DND-41 (cell line): ENCODE measurements at regions not wholly inside any gene's neighbourhood (a gene's known extent, or its start where the extent isn't known, plus 50 kb on each side); places are given as distances from the start of the nearest gene placed in this dataset.

Experiments
- CTCF ChIP-seq: IDR thresholded peaks from 2 replicates; pipeline ENCODE4 v1.5.1; 2012; ENCODE audit warnings: borderline replicate concordance, low read length, moderate library complexity, mild to moderate bottlenecking; ENCODE audit not compliant: poor library complexity, severe bottlenecking; ENCODE audit errors: extremely low read depth
- EZH2 ChIP-seq: IDR thresholded peaks from 3 replicates; pipeline ENCODE4 v1.6.1; 2012; ENCODE audit warnings: borderline replicate concordance, low read depth, mild to moderate bottlenecking, moderate library complexity, low read length, inconsistent platforms; ENCODE audit not compliant: severe bottlenecking

DNA sequence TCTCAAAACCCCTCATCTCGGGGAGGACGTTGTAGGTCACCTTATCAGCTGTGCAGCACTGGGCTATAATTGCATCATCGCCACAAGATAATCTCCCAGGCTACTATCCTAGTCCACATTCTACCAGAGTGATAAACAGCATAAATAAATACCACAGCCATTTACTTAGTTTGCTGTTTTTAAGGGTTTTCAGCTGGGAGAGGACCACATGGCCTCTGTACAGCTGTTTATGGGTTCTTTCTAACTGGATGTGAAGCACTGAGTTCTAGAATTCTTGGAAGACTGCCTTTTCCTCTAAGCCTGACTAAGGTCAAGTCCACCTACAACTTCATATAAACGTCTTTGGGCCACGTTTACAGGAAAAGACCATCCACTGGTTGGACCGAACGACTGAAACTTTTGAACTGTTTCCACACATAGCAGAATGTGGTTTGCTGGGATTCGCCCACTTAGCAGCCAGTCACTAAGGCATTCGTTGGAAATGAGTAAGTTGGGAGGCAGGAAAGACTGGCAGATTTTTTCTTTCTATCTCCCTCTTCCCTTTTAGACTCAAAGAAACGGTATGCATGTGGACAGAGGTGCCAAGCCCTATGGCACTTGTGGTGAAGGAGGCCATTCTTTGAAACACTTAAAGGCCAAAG is 752.5 kb upstream of the SGCG start:
- TF ChIP-seq EZH2, result no peak
- TF ChIP-seq CTCF, result no peak
